ENCODE measurements at regions not wholly inside any gene's neighbourhood (a gene's known extent, or its start where the extent isn't known, plus 50 kb on each side); places are given as distances from the start of the nearest gene placed in this dataset.

GRCh38 chr6:121505284-121505683 is 69.8 kb downstream of the GJA1 start:
- TF ChIP-seq EZH2 (IDR thresholded peaks at IDR 0.05; ENCODE audit: insufficient read depth, poor library complexity, severe bottlenecking), result no peak
- no peak for TF ChIP-seq EZH2phosphoT487 (IDR thresholded peaks at IDR 0.05; ENCODE audit: insufficient read depth, low read depth)
